Stimulated activated CD8-positive, alpha-beta memory T cell treated with anti-CD3 and anti-CD28 coated beads, Interleukin-4, amount 100 ng/mL, for 24 hours (primary cell): ENCODE measurements at regions not wholly inside any gene's neighbourhood (a gene's known extent, or its start where the extent isn't known, plus 50 kb on each side); places are given as distances from the start of the nearest gene placed in this dataset.

ENCODE experiments used
- DNase-seq: peaks from one replicate; pipeline ENCODE4 v3.0.0-alpha.2; 2020; ENCODE audit warnings: low read depth

- no peak for DNase-seq
These were observed 73.0 kb upstream of the KCNG1 start for GRCh38 chr20:51095633-51096521.

- DNase-seq = no peak
These were observed 71.3 kb upstream of the KCNG1 start for GRCh38 chr20:51094221-51094620.

GRCh38 chr20:51093240-51093763, 70.4 kb upstream of the KCNG1 start:
- no peak for DNase-seq

GRCh38 chr20:51092338-51092737, 69.4 kb upstream of the KCNG1 start:
- DNase-seq = no peak

GRCh38 chr20:51091406-51092195, 68.7 kb upstream of the KCNG1 start:
- no peak for DNase-seq

GRCh38 chr20:51089840-51090239, 66.9 kb upstream of the KCNG1 start:
- DNase-seq = no peak

- no peak for DNase-seq
These were observed 66.4 kb upstream of the KCNG1 start for GRCh38 chr20:51089272-51089781.

- DNase-seq = no peak
These were observed 64.4 kb upstream of the KCNG1 start for GRCh38 chr20:51087266-51087665.

- DNase-seq = no peak
These were observed 62.9 kb upstream of the KCNG1 start for GRCh38 chr20:51085769-51086168.

GRCh38 chr20:51084593-51085377, 61.9 kb upstream of the KCNG1 start:
- no peak for DNase-seq

GRCh38 chr20:51083447-51083846, 60.5 kb upstream of the KCNG1 start:
- no peak for DNase-seq

- no peak for DNase-seq
These were observed 60.1 kb upstream of the KCNG1 start for GRCh38 chr20:51082988-51083387.

GRCh38 chr20:51080516-51080915, 57.6 kb upstream of the KCNG1 start:
- no peak for DNase-seq

- no peak for DNase-seq
These were observed 56.6 kb upstream of the KCNG1 start for GRCh38 chr20:51079488-51079887.

GRCh38 chr20:51077686-51078060, 54.8 kb upstream of the KCNG1 start:
- no peak for DNase-seq

GRCh38 chr20:51076786-51077685, 54.1 kb upstream of the KCNG1 start:
- DNase-seq = no peak

- no peak for DNase-seq
These were observed 51.2 kb upstream of the KCNG1 start for GRCh38 chr20:51074062-51074461.
